Islet precursor cell (in vitro differentiated cells): ENCODE measurements at regions not wholly inside any gene's neighbourhood (a gene's known extent, or its start where the extent isn't known, plus 50 kb on each side); places are given as distances from the start of the nearest gene placed in this dataset.
"Not testable (repeated sequence)": the region's sequence is repeated elsewhere in the genome, so short reads cannot be mapped to it uniquely, and the experiment has no call there.

Experiments
- DNase-seq: peaks from one replicate; pipeline ENCODE4 v3.0.0-alpha.2; 2018

DNA sequence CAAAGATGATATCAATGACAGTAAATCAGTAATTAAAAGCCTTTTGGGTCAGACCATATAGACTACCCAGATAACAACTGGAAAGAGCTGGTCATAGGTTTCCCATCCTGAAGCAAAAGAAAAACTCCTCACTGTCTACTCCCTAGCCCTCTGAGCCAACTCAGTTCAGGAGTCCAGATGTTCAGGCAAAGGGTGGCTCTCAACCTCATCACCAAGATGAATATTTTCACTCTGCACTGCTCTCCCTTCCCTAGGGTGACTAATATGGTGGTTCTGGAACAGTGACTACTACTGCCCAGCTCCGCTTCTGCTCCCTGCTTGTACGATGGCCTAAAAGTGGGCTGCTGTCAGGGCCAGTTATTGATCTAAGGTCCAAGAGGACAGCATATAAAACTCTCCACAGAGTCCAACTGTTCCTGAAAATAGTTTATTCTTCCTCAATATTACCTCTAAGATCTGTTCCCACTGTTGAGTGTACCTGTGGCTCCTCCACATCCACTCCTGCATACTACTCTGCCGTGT is 263.4 kb upstream of the SLC30A5 start:
- DNase-seq = no peak

DNA sequence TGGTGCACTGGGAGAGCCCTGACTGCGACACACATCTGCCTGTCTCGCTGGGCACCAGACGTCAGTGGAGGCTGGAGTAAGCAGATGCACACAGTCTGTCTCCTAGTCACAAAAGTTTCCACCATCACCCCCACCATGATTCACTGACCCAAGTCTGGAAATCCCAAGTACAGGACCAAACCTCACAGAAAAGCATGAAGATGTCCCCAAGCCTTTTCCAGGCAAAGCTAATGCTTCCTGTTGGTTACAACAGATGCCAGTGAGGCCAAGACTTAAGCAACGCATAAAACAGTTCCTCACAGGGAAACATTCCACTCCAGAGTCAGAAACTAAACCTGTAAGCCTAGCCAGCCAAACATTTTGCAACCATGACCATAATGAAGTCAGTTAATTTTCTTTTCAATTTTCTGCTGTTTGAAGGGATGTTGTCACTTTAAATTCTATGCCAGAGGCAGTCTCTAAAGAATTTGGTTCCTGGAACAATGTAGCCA is 259.3 kb upstream of the SLC30A5 start:
- DNase-seq = no peak

DNA sequence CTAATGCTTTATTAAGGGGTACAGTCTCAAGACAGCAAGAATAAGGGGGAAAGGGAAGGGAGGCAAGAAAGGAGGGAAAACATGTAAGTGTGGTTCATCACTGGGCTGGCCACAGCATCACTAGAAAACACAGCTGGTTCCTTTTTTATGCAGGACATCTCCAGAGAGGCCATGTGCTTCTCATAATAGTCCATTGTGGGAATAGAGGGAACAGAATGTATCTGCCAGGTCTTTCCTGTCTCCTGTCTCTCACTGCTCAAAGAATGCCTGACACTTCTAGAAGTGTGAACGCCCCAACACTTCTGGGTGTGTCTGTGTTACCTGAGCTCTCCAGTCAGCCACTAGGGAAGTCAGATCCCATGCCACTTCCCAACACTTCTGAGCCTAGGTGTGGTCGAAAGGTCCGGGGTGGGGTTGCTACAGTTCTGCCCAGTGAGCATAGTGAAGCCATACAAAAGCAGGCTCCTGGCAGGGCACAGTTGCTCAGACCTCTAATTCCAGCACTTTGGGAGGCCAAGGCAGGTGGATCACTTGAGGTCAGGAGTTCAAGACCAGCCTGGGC is 255.6 kb upstream of the SLC30A5 start:
- no peak for DNase-seq

DNA sequence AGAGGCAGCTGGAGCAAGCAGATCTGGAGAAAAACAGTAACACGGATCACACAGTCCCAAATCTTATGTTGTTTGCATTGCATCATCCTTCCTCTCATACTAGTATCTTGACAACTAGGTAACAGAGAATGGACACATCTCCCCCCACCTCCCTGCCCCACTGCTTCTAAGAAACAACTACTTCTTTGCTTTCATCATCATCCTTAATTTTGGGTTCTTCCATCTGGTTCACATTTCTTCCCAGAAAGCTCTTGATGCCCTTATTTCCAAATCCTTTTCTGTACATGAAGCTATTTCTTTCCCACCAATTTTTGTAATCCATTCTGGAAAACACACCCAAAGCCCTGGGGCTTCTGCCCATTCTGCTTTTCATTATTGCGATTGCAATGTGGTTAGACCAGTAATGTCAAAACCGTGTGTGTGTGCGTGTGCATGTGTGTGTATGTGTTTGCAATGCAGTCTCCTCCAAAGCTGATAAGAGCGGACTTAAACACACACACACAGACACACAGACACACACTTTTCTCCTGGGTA is 254.7 kb upstream of the SLC30A5 start:
- no peak for DNase-seq

DNA sequence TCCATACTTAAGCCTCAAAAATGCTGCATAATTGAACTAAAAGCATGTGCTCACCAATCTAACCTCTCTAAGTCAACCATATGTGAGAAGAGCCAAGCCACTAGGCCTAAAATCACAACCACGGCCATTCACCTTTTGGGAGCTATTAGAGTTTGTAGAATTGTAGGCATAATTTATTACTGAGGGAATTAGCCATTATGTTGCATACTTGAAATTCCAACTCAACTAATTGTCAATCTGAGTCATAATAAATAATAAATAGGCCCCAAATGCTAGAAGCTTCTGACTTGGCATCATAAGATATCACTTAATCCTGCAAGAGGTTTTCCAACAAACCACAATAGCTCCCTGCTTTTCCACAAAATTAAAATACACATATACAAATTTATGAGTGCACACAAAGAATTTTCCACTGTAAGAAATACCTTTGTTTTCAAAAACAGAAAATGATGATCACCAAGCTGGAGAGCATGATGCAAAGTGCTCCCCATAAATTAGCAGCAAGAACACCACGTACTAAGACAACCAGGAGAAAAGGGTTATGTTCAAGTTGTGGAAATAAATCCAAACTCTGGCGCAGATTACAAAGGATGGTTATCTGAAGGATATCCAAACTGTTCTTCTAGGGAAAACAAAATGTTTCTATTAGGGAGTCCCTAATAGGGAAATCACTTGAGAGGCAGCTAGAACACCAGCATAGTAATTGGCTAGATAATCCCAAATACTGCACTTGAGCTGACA is 250.0 kb upstream of the SLC30A5 start:
- DNase-seq = no peak

DNA sequence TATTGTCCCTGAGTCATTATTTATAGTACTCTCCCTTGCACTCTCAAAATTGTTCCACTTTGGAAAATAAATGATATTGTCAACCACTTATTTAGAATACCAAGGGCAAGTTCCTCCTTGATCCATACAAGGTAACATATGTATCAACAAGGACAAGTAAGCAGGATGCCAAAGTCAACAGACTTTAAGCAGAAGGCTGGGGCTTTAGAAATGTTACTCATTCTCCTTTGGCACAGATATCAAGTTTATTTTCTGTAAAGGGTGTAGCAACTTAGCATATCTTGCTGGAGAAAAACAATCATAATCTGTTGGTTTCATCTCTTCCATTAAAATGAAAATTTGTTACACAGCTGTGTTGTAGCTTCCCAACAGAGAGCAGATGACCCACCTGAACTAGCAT is 248.7 kb upstream of the SLC30A5 start:
- no peak for DNase-seq

DNA sequence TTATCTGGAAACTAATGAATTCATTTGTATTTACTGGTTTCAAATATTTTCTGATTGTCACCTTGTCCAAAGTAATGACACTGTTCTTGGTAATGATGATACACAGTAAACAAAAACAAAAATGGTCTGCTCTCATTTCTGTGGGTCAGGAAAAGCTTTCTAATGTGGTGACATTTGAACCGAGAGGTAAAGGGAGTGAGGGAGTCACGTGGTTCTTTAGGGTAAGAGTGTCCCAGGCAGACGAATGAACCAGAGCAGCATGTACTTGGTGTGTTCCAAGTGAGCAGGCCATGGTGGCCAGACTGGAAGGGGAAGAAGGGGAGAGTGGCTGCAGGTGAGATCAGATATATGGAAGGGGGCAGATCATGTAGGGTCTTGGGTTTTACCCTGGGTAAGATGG is 247.0 kb upstream of the SLC30A5 start:
- no peak for DNase-seq

DNA sequence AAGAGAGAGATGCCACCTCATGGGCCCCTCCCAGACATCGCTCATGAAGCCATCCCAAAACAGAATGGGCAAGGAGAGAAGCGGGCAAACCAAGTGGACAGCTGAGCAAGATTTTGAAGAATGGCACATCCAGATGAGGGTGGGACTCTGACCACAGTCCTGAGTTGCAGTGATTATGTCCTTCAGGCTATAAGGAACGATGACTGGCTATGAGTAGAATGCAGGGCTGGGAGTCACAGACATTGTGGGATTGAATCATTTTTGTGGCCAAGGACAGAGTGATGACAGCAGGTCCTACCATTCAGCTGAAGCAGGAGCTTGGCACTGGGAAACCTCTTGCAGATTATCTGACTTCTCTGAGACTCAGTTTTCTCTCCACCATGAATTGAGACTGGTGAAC is 245.7 kb upstream of the SLC30A5 start:
- DNase-seq = peak; percentile 66

DNA sequence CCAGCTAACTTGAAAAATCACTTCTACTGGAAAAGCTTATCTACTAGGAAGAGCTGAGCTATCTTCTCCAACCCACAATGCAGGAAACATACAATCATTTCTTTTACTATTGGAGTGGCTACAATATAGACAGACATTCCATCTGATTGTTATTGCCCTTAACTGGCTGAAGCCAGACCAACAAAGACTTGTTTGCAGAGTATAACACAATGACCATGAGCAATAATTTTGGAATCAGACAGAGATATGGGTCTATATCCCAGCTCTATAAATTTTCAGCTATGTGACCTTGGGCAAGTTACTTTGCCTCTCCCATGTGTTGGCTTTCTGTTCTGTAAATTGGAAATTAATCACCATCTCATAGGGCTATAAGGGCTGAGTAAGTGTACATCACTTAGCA is 244.7 kb upstream of the SLC30A5 start:
- DNase-seq = no peak

DNA sequence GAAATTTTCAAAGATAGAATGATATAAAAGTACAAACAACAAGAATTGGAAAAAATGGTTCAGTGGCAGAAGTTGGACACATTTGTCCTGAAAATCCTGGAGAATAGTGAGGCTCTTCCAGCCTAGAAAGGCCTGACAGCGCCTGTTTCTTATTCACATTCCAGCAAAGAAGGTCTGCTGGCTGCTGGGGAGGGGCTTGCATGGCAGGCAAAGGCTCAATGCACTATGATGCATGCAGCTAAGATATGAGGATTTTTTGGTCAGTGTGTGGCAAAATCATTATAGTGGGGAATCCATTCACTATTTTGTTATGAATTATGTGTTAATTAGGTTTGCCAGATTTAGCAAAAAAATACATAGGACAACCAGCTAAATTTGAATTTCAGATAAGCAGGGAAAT is 243.9 kb upstream of the SLC30A5 start:
- DNase-seq = peak; percentile 63

DNA sequence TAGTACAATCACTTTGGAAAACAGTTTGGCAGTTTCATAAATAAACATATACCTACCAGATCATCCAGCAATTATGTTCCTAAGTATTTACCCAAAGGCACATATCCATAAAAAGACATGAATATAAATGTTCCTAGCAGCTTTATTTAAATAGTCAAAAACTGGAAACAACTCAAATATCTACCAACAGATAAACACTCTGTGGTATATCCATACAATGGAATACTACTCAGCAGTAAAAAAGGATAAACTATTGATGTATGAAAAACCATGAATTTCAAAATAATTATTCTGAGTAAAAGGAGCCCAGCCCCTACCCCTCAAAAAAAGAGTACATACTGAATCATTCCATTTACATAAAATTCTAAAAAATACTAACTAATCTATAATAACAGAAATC is 232.7 kb upstream of the SLC30A5 start:
- DNase-seq = no peak

DNA sequence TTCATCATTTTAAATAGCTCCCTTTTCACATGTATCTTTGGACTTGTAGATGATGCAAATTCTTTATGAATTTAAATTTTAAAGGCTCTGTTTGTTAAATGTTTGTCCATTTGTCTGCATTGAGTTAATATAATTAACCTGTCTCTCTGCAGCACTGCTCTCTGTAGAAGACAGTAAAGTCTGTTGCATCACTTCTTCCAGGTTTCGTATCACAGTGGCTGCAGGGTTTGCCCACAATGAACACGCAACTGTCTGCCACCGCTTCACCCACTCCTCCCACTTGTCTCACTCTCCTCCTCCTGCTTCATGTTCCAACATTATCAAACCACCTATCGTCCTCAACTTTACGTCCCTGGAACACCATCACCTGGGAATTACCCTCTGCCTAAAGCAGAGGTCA is 231.3 kb upstream of the SLC30A5 start:
- DNase-seq = no peak

DNA sequence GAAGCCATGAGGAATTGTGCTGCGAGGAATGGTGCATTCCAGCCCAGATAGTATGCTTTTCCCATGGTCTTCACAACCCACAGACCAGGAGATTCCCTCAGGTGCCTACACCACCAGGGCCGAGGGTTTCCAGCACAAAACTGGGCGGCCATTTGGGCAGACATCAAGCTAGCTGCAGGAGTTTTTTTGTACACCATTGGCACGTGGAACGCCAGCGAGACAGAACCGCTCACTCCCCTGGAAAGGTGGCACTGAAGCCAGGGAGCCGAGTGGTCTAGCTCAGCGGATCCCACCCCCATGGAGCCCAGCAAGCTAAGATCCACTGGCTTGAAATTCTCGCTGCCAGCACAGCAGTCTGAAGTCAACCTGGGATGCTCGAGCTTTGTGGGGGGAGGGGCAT is 228.6 kb upstream of the SLC30A5 start:
- not testable (repeated sequence) for DNase-seq

DNA sequence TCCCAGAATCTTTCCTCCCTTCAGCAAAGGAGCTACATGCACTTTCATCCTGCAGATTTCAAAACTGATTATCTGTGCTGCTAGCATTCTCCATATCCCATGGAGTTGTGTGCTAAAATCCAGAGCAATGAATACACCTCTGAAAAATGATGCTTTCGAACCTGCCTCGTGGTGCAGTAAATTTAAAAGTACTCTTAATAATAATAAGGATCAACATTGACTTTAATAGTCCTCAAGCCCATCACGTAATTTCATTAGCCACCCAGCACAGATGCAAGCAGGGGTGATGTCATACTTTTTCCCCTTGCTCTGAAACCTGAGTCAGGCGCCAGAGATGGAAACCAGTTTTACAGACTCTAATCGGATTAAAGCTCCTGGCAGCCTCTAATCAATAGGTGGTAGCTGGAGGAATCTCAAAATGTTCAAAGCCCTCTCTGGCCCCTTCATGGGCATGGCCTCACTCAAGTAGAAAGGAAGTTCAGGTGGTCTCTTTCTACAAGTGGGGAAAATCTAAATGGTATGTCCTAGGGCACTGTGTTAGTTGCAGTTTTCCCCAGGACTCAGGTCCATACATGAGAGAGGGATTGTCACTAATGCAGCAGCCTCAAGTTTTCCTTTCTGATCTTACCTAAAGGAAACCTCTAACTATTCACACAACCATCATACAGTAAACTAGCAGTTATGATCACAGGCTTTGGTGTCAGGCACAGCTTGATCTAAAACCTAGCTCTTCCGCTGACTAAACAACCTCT is 221.6 kb upstream of the SLC30A5 start:
- DNase-seq = peak; percentile 69

DNA sequence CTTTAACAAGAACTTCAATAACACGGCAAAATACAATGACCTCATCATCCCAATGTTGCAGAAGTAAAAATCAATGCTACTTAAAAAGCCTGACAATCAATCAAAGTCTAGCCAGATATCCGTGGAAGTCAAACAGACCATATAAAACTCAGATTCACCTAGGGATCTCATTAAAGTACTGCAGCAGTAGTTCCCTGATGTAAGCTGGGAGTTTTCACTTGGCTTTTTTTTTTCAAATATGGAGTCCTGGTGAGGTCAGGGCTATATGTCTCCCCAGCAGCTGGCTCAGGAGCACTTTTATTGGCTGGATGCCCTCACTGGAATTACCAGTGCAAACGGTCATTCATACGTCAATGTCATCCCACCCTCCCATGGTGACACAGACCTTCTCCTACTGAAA is 220.6 kb upstream of the SLC30A5 start:
- no peak for DNase-seq

DNA sequence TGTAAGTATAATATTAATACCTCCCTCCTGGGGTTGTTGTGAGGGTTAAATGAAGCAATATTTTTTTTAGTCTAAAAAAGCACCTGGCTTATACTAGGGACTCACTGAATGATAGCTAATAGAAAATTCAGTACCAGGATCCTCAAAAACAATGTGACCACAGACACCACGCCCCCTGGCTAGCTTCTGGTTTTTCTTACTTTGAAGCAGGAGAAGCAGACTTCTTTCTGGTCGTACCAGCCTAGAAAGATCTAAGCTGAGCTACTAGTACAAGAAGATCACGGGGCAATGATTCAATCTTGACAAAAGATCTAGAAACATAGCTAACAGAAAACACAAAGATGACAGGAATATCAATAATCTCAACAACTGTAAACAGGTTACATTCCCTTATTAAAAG is 218.5 kb upstream of the SLC30A5 start:
- peak; percentile 59 for DNase-seq

DNA sequence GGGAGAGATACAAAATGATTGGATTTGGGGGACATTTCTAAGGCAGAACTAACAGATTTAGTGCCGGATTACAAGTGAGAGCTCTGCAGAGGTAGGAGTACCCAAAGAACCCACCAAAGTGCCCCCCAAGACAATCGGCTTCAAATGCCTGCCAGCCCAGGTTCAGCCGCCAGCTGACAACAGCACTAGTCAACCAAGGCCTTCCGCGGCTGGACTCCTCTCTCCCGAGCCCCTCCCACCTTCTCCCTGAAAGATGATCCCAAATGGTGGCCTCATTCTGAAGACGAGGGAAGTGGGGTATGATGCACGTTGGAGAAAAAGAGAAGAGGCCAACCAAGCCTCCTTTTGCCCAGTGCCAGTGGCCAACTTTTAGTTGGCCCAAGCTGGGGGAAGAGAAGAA is 210.4 kb upstream of the SLC30A5 start:
- DNase-seq = no peak

DNA sequence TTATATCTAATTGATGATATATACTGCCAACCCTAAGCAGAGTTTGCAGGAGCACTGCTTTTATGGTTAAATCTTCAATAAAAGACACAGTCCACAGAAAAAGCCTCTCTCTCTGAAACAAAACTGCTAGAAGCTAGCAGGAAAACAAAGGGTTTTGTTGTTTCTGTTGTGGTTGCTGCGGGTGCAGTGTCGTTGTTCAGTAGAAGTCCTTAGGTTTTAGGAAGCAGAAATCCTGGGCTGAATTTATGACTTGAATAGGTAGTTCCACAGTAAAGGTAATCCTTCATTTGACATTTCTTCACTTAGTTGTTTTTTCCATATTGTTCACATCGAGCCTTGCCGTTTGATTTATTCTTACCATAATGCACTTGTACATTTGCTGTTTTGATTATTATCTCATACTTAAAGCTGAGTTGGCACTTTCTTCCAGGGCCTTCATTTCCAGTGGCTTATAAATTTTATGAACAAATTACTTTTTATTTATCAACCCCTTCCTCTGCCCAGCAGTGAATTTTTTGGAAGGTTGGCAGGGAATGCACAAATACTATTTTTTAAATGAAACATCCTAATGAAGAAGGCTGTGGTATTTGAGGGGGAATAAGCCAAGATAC is 209.6 kb upstream of the SLC30A5 start:
- no peak for DNase-seq

DNA sequence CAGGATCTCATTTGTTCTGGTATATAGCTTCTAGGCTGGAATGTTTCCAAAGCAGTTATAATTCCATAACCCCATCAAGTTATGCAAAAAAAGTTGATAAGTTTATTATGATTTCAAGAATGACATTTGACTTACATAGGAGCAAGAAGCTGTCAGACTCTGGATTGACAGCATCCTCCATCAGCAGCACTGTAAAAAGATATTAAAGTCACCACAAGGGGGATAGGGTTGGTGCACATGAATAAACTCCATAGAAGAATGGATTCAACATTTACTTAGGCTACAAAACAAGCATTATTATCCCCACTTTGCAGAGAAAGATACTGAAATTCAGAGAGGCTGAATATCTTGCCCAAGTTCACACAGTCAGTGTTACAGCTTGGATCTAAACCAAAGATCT is 208.9 kb upstream of the SLC30A5 start:
- no peak for DNase-seq

DNA sequence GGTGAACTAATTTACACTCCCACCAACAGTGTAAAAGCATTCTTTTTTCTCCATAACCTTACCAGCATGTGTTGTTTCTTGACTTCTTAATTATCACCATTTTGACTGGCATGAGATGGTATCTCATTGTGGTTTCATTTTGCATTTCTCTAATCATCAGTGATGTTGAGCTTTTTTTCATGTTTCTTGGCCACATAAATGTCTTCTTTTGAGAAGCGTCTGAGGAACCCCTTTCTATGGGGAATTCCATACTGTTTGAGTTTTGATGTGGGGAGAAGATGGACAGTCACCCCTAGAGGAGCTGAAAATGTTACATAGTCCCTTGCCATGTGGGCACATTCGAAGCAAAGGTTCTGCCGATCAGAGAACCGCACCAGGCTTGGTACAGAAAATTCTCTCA is 207.0 kb upstream of the SLC30A5 start:
- DNase-seq = no peak

DNA sequence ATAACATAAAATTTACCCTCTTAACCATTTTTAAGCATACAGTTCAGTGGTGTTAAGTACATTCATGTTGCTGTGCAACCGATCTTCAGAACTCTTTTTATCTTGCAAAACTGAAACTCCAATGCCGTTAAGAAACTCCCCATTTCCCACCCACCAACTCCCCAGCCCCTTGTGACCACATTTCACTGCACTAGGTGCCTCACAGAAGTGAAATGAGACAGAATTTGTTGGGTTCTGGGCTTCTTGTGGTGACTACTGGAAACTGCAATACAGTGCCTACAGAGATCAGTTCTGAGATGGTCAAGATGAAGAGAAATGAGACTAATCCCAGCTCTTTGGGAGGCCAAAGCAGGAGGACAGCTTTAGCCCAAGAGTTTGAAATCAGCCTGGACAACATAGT is 202.1 kb upstream of the SLC30A5 start:
- DNase-seq = no peak

DNA sequence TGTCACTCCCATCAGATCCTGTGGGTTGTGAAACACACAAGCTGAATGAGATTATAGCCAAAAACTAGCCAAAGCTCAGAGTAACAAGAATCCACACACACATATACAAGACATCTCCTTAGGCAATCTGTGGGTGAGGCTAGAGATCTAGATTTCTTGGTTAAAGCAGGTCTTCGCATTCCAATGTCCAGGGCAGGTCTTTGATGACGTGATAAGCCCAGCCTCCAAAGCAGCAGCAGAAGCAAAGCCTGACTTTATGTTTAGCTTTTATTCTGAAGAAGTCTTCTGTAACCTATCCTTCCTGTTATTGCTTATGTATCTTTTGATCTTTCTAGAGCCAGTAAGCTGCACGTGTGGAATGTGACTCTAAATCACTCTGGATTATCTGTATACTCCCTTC is 199.1 kb upstream of the SLC30A5 start:
- peak; percentile 70 for DNase-seq

DNA sequence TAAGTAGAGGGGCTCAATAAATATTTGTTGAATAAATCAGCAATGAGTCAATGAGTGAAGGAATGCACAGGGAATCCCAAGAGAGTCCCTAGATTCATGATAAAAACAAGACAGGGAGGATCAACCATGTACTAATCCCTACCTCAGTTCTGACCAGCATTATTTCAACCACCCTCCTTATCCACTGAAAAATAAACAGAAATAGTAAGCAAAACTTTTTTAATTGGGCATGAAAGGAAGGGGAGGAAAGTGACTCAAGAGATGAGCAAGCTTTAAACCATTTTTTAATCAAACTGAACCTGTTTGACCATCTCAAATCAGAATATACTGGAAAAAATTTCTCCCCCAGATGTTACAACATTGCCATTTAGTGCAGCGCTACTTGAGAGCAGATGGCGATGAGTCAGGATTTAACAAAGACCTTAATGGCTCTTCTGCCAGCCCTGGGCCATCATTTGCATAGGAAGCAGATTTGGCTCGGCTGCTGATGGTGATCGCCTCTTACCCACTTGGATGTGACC is 194.8 kb upstream of the SLC30A5 start:
- peak; percentile 77 for DNase-seq
